ENCODE measurements at regions not wholly inside any gene's neighbourhood (a gene's known extent, or its start where the extent isn't known, plus 50 kb on each side); places are given as distances from the start of the nearest gene placed in this dataset.

DNA sequence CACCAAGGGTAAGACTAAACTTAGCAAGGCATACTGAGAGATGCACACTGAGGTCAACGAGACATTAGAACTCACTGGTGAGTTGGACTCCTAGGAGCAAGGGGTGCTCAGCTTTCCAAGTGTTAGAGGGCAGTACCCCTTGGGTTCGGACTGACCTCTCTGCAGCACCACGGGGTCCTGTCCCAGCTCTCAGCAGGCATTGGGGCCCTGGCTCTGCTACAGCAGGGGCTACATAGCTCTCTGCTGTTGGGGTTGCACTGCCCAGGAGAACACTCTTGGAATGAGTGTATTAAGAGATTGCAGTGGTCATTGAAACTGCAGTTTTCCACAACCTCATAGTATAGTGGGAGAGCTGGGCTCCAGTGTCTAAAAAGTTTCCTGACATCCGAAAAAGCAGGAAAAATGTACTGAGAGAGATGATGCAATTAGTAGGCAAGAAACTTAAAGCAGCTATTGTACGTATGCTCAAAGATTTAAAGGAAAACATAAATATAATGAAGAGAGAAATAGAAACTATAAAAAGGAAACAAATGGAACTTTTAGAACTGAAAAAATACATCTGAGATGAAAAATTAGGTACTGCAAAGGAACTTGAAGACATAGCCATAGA lies 132.5 kb upstream of the MAX start:
- Histone ChIP-seq H3K4me3 (ENCODE audit: insufficient read depth, low read depth, low read length) (no peak overlapping the region), H2BK120ac (ENCODE audit: low read depth, low read length) (no peak overlapping the region), H2AFZ (replicated peaks; ENCODE audit: low read length, poor library complexity) (no peak overlapping the region), H2BK5ac (ENCODE audit: low read depth, low read length, poor library complexity, severe bottlenecking) (no peak overlapping the region), H3K4me1 (ENCODE audit: control insufficient read depth, insufficient read depth, low read length) (peaks cover 26% of the 10 kb centered on the region), H3K9ac (ENCODE audit: low read depth, low read length) (no peak overlapping the region), H3K27ac (ENCODE audit: insufficient read depth, low read length) (no peak overlapping the region), H3K4ac (ENCODE audit: low read depth, low read length) (no peak overlapping the region), H2AK5ac (ENCODE audit: low read depth, low read length) (0 out of 2 replicates have a peak overlapping the region, but pooled peaks have one; percentile 37), H3K4me2 (ENCODE audit: low read depth, low read length) (no peak overlapping the region), H4K20me1 (ENCODE audit: insufficient read depth, low read length) (no peaks in the 10 kb centered on the region), H4K5ac (ENCODE audit: low read depth, low read length) (no peak overlapping the region), H3K9me1 (ENCODE audit: insufficient read depth, low read length) (peaks cover 23% of the 10 kb centered on the region), H4K91ac (ENCODE audit: insufficient read depth, low read depth, low read length) (peak overlapping the region; percentile 10; the same call in 1 of the 2 replicates), H3K56ac (ENCODE audit: extremely low read depth, insufficient read depth, low read length) (no peak overlapping the region), H3K36me3 (ENCODE audit: control insufficient read depth, insufficient read depth, low read length) (no peaks in the 10 kb centered on the region), H2AK9ac (replicated peaks; ENCODE audit: low read depth, low read length, poor library complexity) (no peak overlapping the region), H3K14ac (replicated peaks; ENCODE audit: low read depth, low read length) (no peak overlapping the region), H3K23ac (ENCODE audit: low read depth, low read length) (no peak overlapping the region), H2BK15ac (ENCODE audit: low read depth, low read length) (no peak overlapping the region), H3K9me3 (ENCODE audit: control insufficient read depth, insufficient read depth, low read length) (no peaks in the 10 kb centered on the region), H3K79me1 (ENCODE audit: low read depth in 1 of 2, low read length in 2 of 2) (no peaks in the 10 kb centered on the region), H4K8ac (ENCODE audit: low read depth in 2 of 2, low read length in 2 of 2) (no peak overlapping the region), H2BK20ac (ENCODE audit: low read depth, low read length) (no peak overlapping the region; the same call in 1 of the 2 replicates), H3K27me3 (ENCODE audit: control insufficient read depth, insufficient read depth, low read length) (no peaks in the 10 kb centered on the region), H3K18ac (ENCODE audit: low read depth, low read length) (no peak overlapping the region)
- WGBS, 2 experiments (ENCODE audit: extremely low coverage in 2 of 2, insufficient read length in 1 of 2), result no CpG with 5 or more reads among the region's 5 CpGs
- POLR2A ChIA-PET (ENCODE audit: unreplicated experiment), result no interaction called here
- no peak for ATAC-seq (ENCODE audit: low read depth)
- DNase-seq, result no peak
- dilution Hi-C loops (cut with HindIII; ENCODE audit: low sequenced_read_pairs, unreplicated experiment) (no loop called here), in situ Hi-C loops (cut with MboI; ENCODE audit: low sequenced_read_pairs) (no loop called here), intact Hi-C loops (cut with micrococcal nuclease) (no loop called here)
- TF ChIP-seq CEBPB (IDR thresholded peaks at IDR 0.05; ENCODE audit: low read depth, low read length), result peak; percentile 30; the same call in 1 of the 2 replicates
- no peak for TF ChIP-seq CHD1 (IDR thresholded peaks at IDR 0.05; ENCODE audit: low read depth, low read length)
- TF ChIP-seq, protein P1, sequence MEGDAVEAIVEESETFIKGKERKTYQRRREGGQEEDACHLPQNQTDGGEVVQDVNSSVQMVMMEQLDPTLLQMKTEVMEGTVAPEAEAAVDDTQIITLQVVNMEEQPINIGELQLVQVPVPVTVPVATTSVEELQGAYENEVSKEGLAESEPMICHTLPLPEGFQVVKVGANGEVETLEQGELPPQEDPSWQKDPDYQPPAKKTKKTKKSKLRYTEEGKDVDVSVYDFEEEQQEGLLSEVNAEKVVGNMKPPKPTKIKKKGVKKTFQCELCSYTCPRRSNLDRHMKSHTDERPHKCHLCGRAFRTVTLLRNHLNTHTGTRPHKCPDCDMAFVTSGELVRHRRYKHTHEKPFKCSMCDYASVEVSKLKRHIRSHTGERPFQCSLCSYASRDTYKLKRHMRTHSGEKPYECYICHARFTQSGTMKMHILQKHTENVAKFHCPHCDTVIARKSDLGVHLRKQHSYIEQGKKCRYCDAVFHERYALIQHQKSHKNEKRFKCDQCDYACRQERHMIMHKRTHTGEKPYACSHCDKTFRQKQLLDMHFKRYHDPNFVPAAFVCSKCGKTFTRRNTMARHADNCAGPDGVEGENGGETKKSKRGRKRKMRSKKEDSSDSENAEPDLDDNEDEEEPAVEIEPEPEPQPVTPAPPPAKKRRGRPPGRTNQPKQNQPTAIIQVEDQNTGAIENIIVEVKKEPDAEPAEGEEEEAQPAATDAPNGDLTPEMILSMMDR (conservative IDR thresholded peaks at IDR 0.05; ENCODE audit: low read depth, low read length), result no peak
- no TSS peak for BruUV-seq (replicated peaks)
- CTCF ChIA-PET, result no interaction called here

Data from IMR-90 (cell line).